Activated CD8-positive, alpha-beta memory T cell treated with anti-CD3 and anti-CD28 coated beads for 48 hours (primary cell): ENCODE measurements at regions not wholly inside any gene's neighbourhood (a gene's known extent, or its start where the extent isn't known, plus 50 kb on each side); places are given as distances from the start of the nearest gene placed in this dataset.

Source experiments
- DNase-seq, 3 experiments: peaks; one replicate each; pipeline ENCODE4 v3.0.0-alpha.2; 2020; ENCODE audit warnings: low read depth in 2 of 3, low spot score in 2 of 3

GRCh38 chr18:25727281-25727985, 363.0 kb downstream of the SS18 start:
- no peak for DNase-seq

- DNase-seq: no peak
These were observed 364.1 kb downstream of the SS18 start for GRCh38 chr18:25726298-25726697.

GRCh38 chr18:25725501-25725900, 364.9 kb downstream of the SS18 start:
- DNase-seq: no peak

GRCh38 chr18:25724997-25725396, 365.4 kb downstream of the SS18 start:
- DNase-seq: no peak

GRCh38 chr18:25724121-25724520, 366.3 kb downstream of the SS18 start:
- no peak for DNase-seq

GRCh38 chr18:25713103-25713502, 361.1 kb upstream of the ZNF521 start:
- no peak for DNase-seq

GRCh38 chr18:25710981-25711380, 359.0 kb upstream of the ZNF521 start:
- no peak for DNase-seq

- no peak for DNase-seq
These were observed 353.7 kb upstream of the ZNF521 start for GRCh38 chr18:25705650-25706049.

GRCh38 chr18:25704494-25704893, 352.5 kb upstream of the ZNF521 start:
- DNase-seq: no peak

- no peak for DNase-seq
These were observed 352.1 kb upstream of the ZNF521 start for GRCh38 chr18:25704071-25704470.

- no peak for DNase-seq
These were observed 349.9 kb upstream of the ZNF521 start for GRCh38 chr18:25701821-25702220.

GRCh38 chr18:25686960-25687500, 335.1 kb upstream of the ZNF521 start:
- no peak for DNase-seq

- no peak for DNase-seq
These were observed 333.1 kb upstream of the ZNF521 start for GRCh38 chr18:25685088-25685487.

GRCh38 chr18:25679491-25679890, 327.5 kb upstream of the ZNF521 start:
- no peak for DNase-seq

- no peak for DNase-seq
These were observed 326.3 kb upstream of the ZNF521 start for GRCh38 chr18:25678221-25678620.

GRCh38 chr18:25675123-25675850, 323.3 kb upstream of the ZNF521 start:
- DNase-seq: no peak

GRCh38 chr18:25674183-25674582, 322.2 kb upstream of the ZNF521 start:
- DNase-seq: no peak

- DNase-seq: no peak
These were observed 320.5 kb upstream of the ZNF521 start for GRCh38 chr18:25672490-25672889.

- DNase-seq: no peak
These were observed 317.8 kb upstream of the ZNF521 start for GRCh38 chr18:25669741-25670140.

- DNase-seq: no peak
These were observed 310.3 kb upstream of the ZNF521 start for GRCh38 chr18:25662272-25662671.

- DNase-seq: no peak
These were observed 309.9 kb upstream of the ZNF521 start for GRCh38 chr18:25661831-25662230.

GRCh38 chr18:25659541-25659940, 307.6 kb upstream of the ZNF521 start:
- no peak for DNase-seq
